HUDEP-2 (cell line): ENCODE measurements at regions not wholly inside any gene's neighbourhood (a gene's known extent, or its start where the extent isn't known, plus 50 kb on each side); places are given as distances from the start of the nearest gene placed in this dataset.
A peak's percentile ranks its signal among the peaks of the same experiment; 100 is the strongest.

ENCODE experiments used
- DNase-seq, 76 experiments: peaks; one replicate each; lab custom pipeline; 2025; ENCODE audit not compliant: unreplicated experiment in 76 of 76; lab: John Stamatoyannopoulos, UW

GRCh38 chr6:33967966-33968724 lies 164.3 kb upstream of the MLN start:
- peak in 3 of 76 experiments; percentile 12 to 19 (median 18) for DNase-seq

- DNase-seq: no peak
These were observed 163.5 kb upstream of the MLN start for GRCh38 chr6:33967265-33967767.

- DNase-seq: no peak
These were observed 162.7 kb upstream of the MLN start for GRCh38 chr6:33966536-33966935.

GRCh38 chr6:33965766-33966165 lies 162.0 kb upstream of the MLN start:
- DNase-seq: no peak

GRCh38 chr6:33964387-33964786 lies 160.6 kb upstream of the MLN start:
- DNase-seq: no peak

- no peak for DNase-seq
These were observed 159.4 kb upstream of the MLN start for GRCh38 chr6:33963136-33963750.

GRCh38 chr6:33962246-33963027 lies 158.6 kb upstream of the MLN start:
- DNase-seq: no peak

- DNase-seq: no peak
These were observed 157.9 kb upstream of the MLN start for GRCh38 chr6:33961691-33962090.

- DNase-seq: peak in 75 of 76 experiments; percentile 45 to 94 (median 84)
These were observed 156.8 kb upstream of the MLN start for GRCh38 chr6:33960345-33961313.

GRCh38 chr6:33959661-33960344 lies 156.0 kb upstream of the MLN start:
- no peak for DNase-seq

- DNase-seq: no peak
These were observed 155.5 kb upstream of the MLN start for GRCh38 chr6:33959329-33959651.

- peak in 10 of 76 experiments; percentile 8 to 24 (median 16) for DNase-seq
These were observed 154.9 kb upstream of the MLN start for GRCh38 chr6:33958526-33959328.

- no peak for DNase-seq
These were observed 154.2 kb upstream of the MLN start for GRCh38 chr6:33957892-33958525.

GRCh38 chr6:33957131-33957891 lies 153.5 kb upstream of the MLN start:
- DNase-seq: no peak

GRCh38 chr6:33956206-33956605 lies 152.4 kb upstream of the MLN start:
- no peak for DNase-seq

- no peak for DNase-seq
These were observed 151.8 kb upstream of the MLN start for GRCh38 chr6:33955566-33955965.

- no peak for DNase-seq
These were observed 150.7 kb upstream of the MLN start for GRCh38 chr6:33954453-33954852.

GRCh38 chr6:33953171-33953570 lies 149.4 kb upstream of the MLN start:
- DNase-seq: no peak
